Activated CD4-positive, alpha-beta T cell treated with anti-CD3 and anti-CD28 coated beads for 36 hours (primary cell): ENCODE measurements at regions not wholly inside any gene's neighbourhood (a gene's known extent, or its start where the extent isn't known, plus 50 kb on each side); places are given as distances from the start of the nearest gene placed in this dataset.
"Not testable (repeated sequence)": the region's sequence is repeated elsewhere in the genome, so short reads cannot be mapped to it uniquely, and the experiment has no call there.

ENCODE experiments used
- ATAC-seq: fragments of 200-7000 bp; cut with Tn5 transposase; one replicate; pipeline ENCODE4 v1.10.0; 2021; ENCODE audit warnings: mild to moderate bottlenecking, moderate library complexity
- CTCF ChIA-PET: fragments of 350-600 bp; sonication (Branson Sonifier 250); formaldehyde crosslinking; loops from one replicate; lab custom pipeline; 2021; ENCODE audit warnings: antibody characterized with exemption; lab: Charles Lee
- POLR2A ChIA-PET: fragments of 350-600 bp; sonication (Branson Sonifier 250); formaldehyde crosslinking; loops from one replicate; lab custom pipeline; 2021; ENCODE audit warnings: antibody characterized with exemption, inconsistent platforms; lab: Charles Lee
- DNase-seq: peaks from one replicate; pipeline ENCODE4 v3.0.0-alpha.2; 2020
- H3K27ac Mint-ChIP-seq: one replicate; pipeline ENCODE4 v1.8.0; 2021; ENCODE audit warnings: mixed read lengths
- H3K27me3 Mint-ChIP-seq: one replicate; pipeline ENCODE4 v1.8.0; 2021; ENCODE audit warnings: mixed read lengths
- H3K36me3 Mint-ChIP-seq: one replicate; pipeline ENCODE4 v1.8.0; 2021; ENCODE audit warnings: low read depth, mixed read lengths
- H3K4me1 Mint-ChIP-seq: one replicate; pipeline ENCODE4 v1.8.0; 2021; ENCODE audit warnings: mixed read lengths
- H3K4me3 Mint-ChIP-seq: one replicate; pipeline ENCODE4 v1.8.0; 2021; ENCODE audit warnings: mild to moderate bottlenecking, moderate library complexity, mixed read lengths
- H3K9me3 Mint-ChIP-seq: one replicate; pipeline ENCODE4 v1.8.0; 2021; ENCODE audit warnings: low read depth, mixed read lengths
- intact Hi-C, 2 experiments: fragments of 100-400 bp; cut with DNase I in 1 of 2; cut with micrococcal nuclease in 1 of 2; formaldehyde crosslinking; loops; one replicate each; pipeline versions ENCODE4 v1.14.2 to v1.15.1; 2022 to 2024; cut with DNase I, micrococcal nuclease

DNA sequence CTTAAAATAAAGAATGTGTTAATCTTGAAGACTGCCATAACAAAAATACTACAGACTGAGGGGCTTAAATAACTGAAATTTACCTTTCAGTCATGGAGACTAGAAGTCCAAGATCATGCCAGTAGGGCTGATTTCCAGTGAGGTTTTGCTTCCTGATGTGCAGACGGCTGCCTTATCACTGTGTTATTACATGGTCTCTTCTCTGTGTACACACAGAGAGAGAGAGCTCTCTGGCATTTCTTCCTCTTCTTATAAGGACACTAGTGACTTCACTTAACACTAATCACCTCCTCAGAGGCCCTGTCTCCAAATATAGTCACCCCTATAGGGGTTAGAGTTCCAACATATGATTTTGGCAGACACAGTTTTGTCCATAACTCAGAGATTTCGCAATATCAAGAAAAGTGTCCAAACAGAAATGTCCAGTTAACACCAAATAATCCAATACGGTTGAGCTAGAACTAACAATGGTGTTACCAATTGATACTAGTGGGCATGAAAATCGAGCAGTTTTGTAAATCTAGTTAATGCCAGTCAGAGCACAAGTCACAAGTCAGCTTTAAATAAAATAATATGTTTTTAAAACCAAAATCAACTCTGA lies 399.8 kb downstream of the ADCYAP1 start:
- Mint-ChIP-seq H3K4me3 (no peak overlapping the region), H3K4me1 (no peaks in the 10 kb centered on the region), H3K27ac (no peak overlapping the region), H3K36me3 (no peaks in the 10 kb centered on the region), H3K9me3 (peaks cover 6% of the 10 kb centered on the region), H3K27me3 (no peaks in the 10 kb centered on the region)
- ChIA-PET CTCF (no interaction called here), POLR2A (no interaction called here)
- DNase-seq (no peak), ATAC-seq (no peak)
- intact Hi-C loops: no loop called here

DNA sequence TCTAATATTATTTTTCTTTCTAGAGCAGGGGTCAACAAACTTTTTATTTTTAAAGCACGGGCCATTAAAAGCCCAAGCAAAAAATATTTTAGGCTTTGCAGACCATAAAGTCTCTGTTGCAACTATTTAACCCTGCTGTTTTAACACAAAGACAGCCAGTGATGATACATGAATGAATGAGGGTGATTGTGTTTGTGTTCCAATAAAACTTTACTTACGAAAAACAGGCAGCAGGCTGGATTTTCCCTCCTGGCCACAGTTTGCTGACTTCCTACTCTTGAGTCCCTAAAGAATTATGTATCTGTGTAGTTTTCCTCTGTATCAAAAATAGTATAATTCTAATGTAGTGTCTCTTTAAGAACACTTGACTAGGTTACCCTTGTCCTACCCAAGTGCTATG lies 402.0 kb downstream of the ADCYAP1 start:
- H3K27me3 Mint-ChIP-seq: no peaks in the 10 kb centered on the region
- ATAC-seq (no peak), DNase-seq (no peak)
- ChIA-PET CTCF (no interaction called here), POLR2A (no interaction called here)
- no peak overlapping the region for H3K27ac Mint-ChIP-seq
- H3K36me3 Mint-ChIP-seq: no peaks in the 10 kb centered on the region
- intact Hi-C loops: no loop called here
- H3K4me3 Mint-ChIP-seq: no peak overlapping the region
- H3K9me3 Mint-ChIP-seq: peaks cover 5% of the 10 kb centered on the region
- H3K4me1 Mint-ChIP-seq: no peaks in the 10 kb centered on the region

DNA sequence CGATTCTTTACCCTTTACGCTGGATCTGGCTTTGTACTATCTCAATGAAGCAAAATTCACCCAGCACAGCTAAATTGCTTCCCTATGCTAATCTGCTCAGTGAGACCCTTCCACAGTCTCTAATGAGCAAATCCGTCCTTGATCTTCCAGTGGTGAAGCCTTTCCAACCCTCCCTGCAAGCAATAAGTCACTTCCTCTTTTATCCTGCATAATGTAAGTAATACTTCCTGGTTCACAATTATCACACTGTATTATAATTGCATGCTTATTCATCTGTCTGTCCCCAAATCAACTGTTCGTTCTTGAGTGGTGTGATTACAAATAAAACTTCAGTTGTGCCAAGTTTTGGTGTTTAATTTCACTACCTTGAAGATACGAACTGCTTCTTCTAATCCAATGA lies 404.0 kb downstream of the ADCYAP1 start:
- intact Hi-C loops: no loop called here
- POLR2A ChIA-PET: no interaction called here
- H3K4me3 Mint-ChIP-seq: no peak overlapping the region
- no peaks in the 10 kb centered on the region for H3K4me1 Mint-ChIP-seq
- CTCF ChIA-PET: no interaction called here
- no peaks in the 10 kb centered on the region for H3K36me3 Mint-ChIP-seq
- H3K27me3 Mint-ChIP-seq: no peaks in the 10 kb centered on the region
- ATAC-seq (no peak), DNase-seq (no peak)
- H3K27ac Mint-ChIP-seq: no peak overlapping the region
- peaks cover 5% of the 10 kb centered on the region for H3K9me3 Mint-ChIP-seq

DNA sequence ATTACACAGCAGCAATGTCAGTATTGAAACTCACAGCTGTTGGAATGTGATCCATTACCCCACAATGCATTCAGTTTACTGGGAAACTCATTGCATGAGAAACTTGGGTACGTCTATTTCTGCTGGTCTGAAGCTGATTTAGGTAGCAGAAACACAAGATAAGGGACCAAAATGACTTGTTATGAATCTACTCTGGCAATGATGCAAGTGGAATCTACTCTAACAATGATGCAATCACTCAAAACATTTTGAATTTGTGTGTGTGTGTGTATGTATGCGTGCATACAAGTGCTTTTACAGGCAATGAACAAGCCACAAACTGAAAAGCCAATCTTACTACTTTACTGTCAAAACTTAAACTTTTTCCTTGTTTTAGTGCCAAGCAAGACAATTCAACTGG lies 406.7 kb downstream of the ADCYAP1 start:
- CTCF ChIA-PET: no interaction called here
- DNase-seq: no peak
- no peaks in the 10 kb centered on the region for H3K27me3 Mint-ChIP-seq
- no peaks in the 10 kb centered on the region for H3K36me3 Mint-ChIP-seq
- POLR2A ChIA-PET: no interaction called here
- peaks cover 3% of the 10 kb centered on the region for H3K9me3 Mint-ChIP-seq
- intact Hi-C loops: no loop called here
- H3K4me1 Mint-ChIP-seq: no peaks in the 10 kb centered on the region
- no peak overlapping the region for H3K4me3 Mint-ChIP-seq
- no peak overlapping the region for H3K27ac Mint-ChIP-seq
- ATAC-seq: no peak

DNA sequence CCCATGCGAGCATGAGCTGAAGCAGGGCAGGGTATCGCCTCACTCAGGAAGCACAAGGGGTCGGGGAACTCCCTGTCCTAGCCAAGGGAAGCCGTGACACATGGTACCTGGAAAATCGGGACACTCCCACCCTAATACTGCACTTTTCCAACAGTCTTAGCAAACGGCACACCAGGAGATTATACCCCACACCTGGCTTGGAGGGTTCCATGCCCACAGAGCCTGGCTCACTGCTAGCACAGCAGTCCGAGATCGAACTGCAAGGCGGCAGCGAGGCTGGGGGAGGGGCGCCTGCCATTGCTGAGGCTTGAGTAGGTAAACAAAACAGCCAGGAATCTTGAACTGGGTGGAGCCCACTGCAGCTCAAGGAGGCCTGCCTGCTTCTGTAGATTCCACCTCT lies 430.7 kb downstream of the ADCYAP1 start:
- not testable (repeated sequence) for H3K27ac Mint-ChIP-seq

DNA sequence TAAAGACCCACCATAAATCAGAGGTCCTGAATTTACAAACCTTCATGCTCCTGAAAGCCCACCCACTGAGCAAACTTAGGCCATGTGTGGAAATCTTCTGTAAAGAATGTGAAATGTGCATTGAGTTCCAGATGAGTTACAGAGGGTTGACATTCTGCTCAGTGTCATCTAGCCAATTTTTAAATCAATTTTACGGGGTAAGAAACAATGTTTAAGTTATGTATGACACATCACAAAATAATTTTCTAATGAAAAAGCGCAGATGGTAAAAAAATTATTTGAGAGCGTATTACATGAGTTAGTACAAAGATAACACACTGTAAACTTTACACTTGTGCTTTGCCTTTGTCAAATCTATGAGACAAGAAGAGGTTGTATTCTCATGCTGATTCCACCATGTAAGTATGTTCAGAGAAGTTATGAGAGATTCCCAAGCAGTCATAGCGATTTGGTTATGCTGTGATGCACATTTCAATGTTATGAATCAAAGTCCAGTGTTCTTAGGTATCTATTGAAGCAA lies 446.3 kb downstream of the ADCYAP1 start:
- Mint-ChIP-seq H3K9me3 (peaks cover 2% of the 10 kb centered on the region), H3K27ac (no peak overlapping the region), H3K27me3 (no peaks in the 10 kb centered on the region), H3K4me3 (no peak overlapping the region), H3K4me1 (no peaks in the 10 kb centered on the region), H3K36me3 (no peaks in the 10 kb centered on the region)
- no peak for DNase-seq
- intact Hi-C loops: no loop called here
- no peak for ATAC-seq
- ChIA-PET POLR2A (no interaction called here), CTCF (no interaction called here)

More for the DNA sequence above, 430.7 kb downstream of the ADCYAP1 start:
- H3K4me1 Mint-ChIP-seq, ATAC-seq, CTCF ChIA-PET, H3K9me3 Mint-ChIP-seq, H3K27me3 Mint-ChIP-seq, H3K4me3 Mint-ChIP-seq, H3K36me3 Mint-ChIP-seq, DNase-seq, intact Hi-C loops: not testable (repeated sequence)
- POLR2A ChIA-PET: interaction anchor here (0.7 kb wide), 1 partner anchor 1268 kb away, joined by 4 read pairs; no protein-coding TSS in a partner anchor

DNA sequence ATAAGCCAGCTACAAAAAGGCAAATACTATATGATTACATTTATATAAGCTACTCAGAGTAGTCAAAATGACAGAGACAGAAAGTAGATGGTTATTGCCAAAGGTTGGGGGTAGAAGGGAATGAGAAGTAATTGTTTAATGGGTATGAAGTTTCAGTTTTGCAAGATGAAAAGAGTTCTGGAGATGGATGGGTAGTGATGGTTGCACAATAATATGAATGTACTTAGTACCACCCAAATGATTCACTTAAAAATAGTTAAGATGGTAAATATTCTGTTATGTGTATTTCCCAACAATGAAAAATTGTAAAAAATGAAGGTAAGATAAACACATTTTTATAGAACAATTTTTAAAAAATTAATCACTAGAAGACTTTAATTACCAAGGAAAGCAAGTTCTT lies 448.4 kb downstream of the ADCYAP1 start:
- no peak for ATAC-seq
- peaks cover 2% of the 10 kb centered on the region for H3K9me3 Mint-ChIP-seq
- H3K4me1 Mint-ChIP-seq: no peaks in the 10 kb centered on the region
- H3K27ac Mint-ChIP-seq: no peak overlapping the region
- DNase-seq: no peak
- no peaks in the 10 kb centered on the region for H3K36me3 Mint-ChIP-seq
- H3K4me3 Mint-ChIP-seq: no peak overlapping the region
- no peaks in the 10 kb centered on the region for H3K27me3 Mint-ChIP-seq
- CTCF ChIA-PET: no interaction called here
- intact Hi-C loops: no loop called here
- POLR2A ChIA-PET: no interaction called here

DNA sequence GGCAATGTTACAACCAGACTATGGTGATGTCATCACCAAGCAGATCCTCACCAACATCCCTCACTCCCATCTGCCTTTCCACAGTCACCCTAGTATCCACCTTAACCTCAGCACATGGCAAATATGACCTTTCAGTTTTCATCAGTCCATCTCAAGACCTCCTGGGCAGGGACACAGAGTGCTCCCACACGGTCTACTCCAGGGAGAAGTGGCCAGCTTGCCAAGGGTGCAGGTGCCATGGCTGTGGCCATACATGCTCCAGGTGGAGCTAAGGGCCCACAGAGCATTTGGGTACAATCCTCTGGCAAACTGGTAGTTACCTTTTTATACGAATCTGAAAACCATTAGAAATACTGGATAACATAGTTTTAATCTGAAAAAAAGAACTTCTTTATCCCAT lies 453.1 kb downstream of the ADCYAP1 start:
- H3K9me3 Mint-ChIP-seq: peaks cover 2% of the 10 kb centered on the region

DNA sequence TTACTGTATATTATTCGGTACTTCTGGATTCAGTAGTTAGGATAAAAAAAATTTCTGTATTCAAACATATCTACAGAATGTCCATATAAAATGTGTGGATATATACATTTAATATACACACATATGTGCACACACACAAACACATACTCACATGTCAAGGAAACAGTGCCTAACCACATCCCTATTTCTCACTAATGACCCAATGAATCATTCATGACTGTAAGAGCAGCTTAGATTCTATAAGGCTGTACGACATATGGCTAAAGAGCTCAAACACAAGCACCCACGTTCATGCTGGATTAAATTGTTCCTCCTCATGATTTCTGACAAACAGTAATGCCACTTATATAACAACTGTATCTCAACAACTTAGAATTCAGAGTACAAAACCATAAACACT lies 457.3 kb downstream of the ADCYAP1 start:
- POLR2A ChIA-PET: no interaction called here
- no peaks in the 10 kb centered on the region for H3K36me3 Mint-ChIP-seq
- ATAC-seq: no peak

More for the DNA sequence above, 453.1 kb downstream of the ADCYAP1 start:
- ChIA-PET CTCF (no interaction called here), POLR2A (no interaction called here)
- no peak for ATAC-seq
- no peaks in the 10 kb centered on the region for H3K4me1 Mint-ChIP-seq
- H3K4me3 Mint-ChIP-seq: no peak overlapping the region
- no peak for DNase-seq
- intact Hi-C loops: no loop called here
- no peak overlapping the region for H3K27ac Mint-ChIP-seq
- no peaks in the 10 kb centered on the region for H3K36me3 Mint-ChIP-seq
- H3K27me3 Mint-ChIP-seq: no peaks in the 10 kb centered on the region

DNA sequence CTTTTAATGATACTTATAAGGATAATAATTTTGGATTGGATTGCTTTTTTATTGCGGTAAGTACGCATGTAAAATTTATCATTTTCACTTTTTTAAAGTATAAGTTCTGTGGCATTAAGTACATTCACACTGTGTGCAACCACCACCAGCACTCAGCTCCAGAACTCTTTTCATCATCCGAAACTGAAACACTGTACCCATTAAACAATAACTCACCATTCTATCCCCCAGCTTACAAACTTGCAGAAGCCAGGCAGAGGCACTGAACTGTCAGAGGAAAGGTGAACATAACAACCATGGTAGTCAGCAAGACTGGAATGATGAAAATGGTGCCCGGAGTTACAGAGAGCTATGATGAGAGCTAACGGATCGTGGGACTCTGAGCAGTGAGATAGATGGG lies 465.9 kb downstream of the ADCYAP1 start:
- Mint-ChIP-seq H3K36me3 (no peaks in the 10 kb centered on the region), H3K4me1 (no peaks in the 10 kb centered on the region), H3K27ac (no peak overlapping the region), H3K27me3 (no peaks in the 10 kb centered on the region), H3K9me3 (no peaks in the 10 kb centered on the region), H3K4me3 (no peak overlapping the region)
- ChIA-PET POLR2A (no interaction called here), CTCF (no interaction called here)
- no peak for ATAC-seq
- intact Hi-C loops: no loop called here
- no peak for DNase-seq

More for the DNA sequence above, 457.3 kb downstream of the ADCYAP1 start:
- no peak overlapping the region for H3K4me3 Mint-ChIP-seq
- H3K9me3 Mint-ChIP-seq: no peaks in the 10 kb centered on the region
- H3K27me3 Mint-ChIP-seq: no peaks in the 10 kb centered on the region
- no peak for DNase-seq
- CTCF ChIA-PET: no interaction called here
- intact Hi-C loops: no loop called here
- H3K4me1 Mint-ChIP-seq: no peaks in the 10 kb centered on the region
- H3K27ac Mint-ChIP-seq: no peak overlapping the region

DNA sequence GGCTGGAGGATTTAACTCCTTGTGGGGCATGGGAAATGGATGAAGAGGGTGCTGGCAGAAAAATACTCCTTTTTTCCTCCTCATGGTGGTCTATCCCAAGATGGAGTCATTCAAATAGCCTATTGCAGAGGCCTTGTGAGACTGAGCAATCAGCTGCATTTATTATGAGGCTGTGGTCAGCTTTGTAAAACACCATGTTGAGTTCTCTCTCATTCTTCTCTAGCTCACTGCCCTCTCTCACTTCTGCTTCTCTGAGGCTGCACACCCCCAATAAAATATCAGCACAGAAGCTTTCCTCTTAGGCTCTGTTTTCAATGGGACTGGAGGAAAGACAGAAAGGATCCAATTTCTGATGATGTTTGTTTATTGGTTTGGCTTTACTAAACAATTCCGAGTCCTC lies 467.1 kb downstream of the ADCYAP1 start:
- H3K36me3 Mint-ChIP-seq: no peaks in the 10 kb centered on the region
- POLR2A ChIA-PET: no interaction called here
- DNase-seq (no peak), ATAC-seq (no peak)
- CTCF ChIA-PET: interaction anchor here (0.7 kb wide), 1 partner anchor 67 kb away, joined by 3 read pairs; no protein-coding TSS in a partner anchor
- no peaks in the 10 kb centered on the region for H3K27me3 Mint-ChIP-seq
- intact Hi-C loops: no loop called here
- no peak overlapping the region for H3K4me3 Mint-ChIP-seq
- no peaks in the 10 kb centered on the region for H3K9me3 Mint-ChIP-seq
- no peaks in the 10 kb centered on the region for H3K4me1 Mint-ChIP-seq
- H3K27ac Mint-ChIP-seq: no peak overlapping the region

DNA sequence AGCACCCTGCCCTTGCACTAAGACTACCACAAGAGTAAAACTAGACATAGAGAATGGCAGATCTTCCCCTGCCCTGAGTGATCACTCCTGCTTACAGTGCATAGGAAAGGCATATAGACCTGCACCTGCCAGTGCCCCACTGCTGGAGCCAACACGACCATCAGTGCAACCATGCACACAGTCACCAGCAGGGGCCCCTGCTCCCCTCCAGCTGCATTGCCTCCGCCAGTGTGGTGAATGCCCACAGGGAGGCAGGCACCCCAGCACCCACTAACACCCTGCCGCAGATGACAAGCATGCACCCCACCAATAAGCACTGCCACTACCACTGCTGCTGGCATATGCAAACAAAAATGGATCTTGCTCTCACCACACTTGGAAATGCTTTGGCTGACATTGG lies 478.8 kb downstream of the ADCYAP1 start:
- intact Hi-C loops: no loop called here
- no peak for ATAC-seq
- Mint-ChIP-seq H3K9me3 (peaks cover 21% of the 10 kb centered on the region), H3K4me3 (no peak overlapping the region), H3K36me3 (no peaks in the 10 kb centered on the region), H3K27ac (no peak overlapping the region), H3K27me3 (no peaks in the 10 kb centered on the region), H3K4me1 (no peaks in the 10 kb centered on the region)
- no peak for DNase-seq
- ChIA-PET CTCF (no interaction called here), POLR2A (no interaction called here)
